NB4 (cell line): ENCODE measurements at regions not wholly inside any gene's neighbourhood (a gene's known extent, or its start where the extent isn't known, plus 50 kb on each side); places are given as distances from the start of the nearest gene placed in this dataset.

Experiments used
- CTCF ChIP-seq: IDR thresholded peaks from one replicate; pipeline ENCODE4 v1.5.1; 2012; ENCODE audit warnings: low read depth, low read length
- MAX ChIP-seq: IDR thresholded peaks from 2 replicates; pipeline ENCODE4 v1.6.1; 2011; ENCODE audit warnings: low read depth, low read length
- POLR2A ChIP-seq: IDR thresholded peaks from 2 replicates; pipeline ENCODE4 v1.6.1; 2011; ENCODE audit warnings: mild to moderate bottlenecking; ENCODE audit not compliant: insufficient read length; ENCODE audit errors: extremely low read depth

DNA sequence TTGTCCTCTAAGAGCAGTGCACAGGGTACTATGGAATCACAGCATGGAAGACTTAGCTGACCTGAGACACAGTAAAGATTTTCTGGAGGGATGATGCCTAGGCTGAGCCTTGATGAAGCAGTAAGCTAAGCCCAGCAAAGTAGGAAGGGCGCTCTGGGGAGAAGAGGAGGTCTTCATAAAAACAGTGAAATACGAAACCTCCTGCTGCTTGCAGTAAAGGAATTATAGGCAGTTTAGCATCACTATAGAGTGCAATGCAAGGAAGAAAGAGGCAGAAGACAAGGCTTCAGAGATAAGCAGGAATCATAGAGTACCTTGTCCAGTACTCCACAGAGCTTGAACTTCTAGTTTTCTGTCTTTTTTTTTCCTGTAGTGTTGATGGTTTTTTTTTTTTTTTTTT lies 555.7 kb upstream of the CADM1 start:
- TF ChIP-seq CTCF (no peak), POLR2A (no peak), MAX (no peak)
